ENCODE measurements at regions not wholly inside any gene's neighbourhood (a gene's known extent, or its start where the extent isn't known, plus 50 kb on each side); places are given as distances from the start of the nearest gene placed in this dataset.

- H3K36me3 ChIP-seq (ENCODE audit: control insufficient read depth in 3 of 3, insufficient read depth in 3 of 3, low read length in 3 of 3) = no peaks in the 10 kb centered on the region
Measured at GRCh38 chr3:187896646-187897045, 151.4 kb upstream of the BCL6 start.

GRCh38 chr3:187899246-187899645 lies 154.0 kb upstream of the BCL6 start:
- Histone ChIP-seq H3K4me1 (ENCODE audit: control insufficient read depth in 3 of 3, insufficient read depth in 3 of 3, low read length in 3 of 3) (no peaks in the 10 kb centered on the region), H3K27ac (ENCODE audit: low read depth, low read length) (no peak overlapping the region), H3K9ac (ENCODE audit: low read depth in 1 of 3, low read length in 3 of 3) (no peak overlapping the region), H3K4me3 (ENCODE audit: low read length in 3 of 3) (no peak overlapping the region), H3K27me3 (ENCODE audit: control insufficient read depth in 3 of 3, insufficient read depth in 3 of 3, low read length in 3 of 3) (no peaks in the 10 kb centered on the region), H3K36me3 (ENCODE audit: control insufficient read depth in 3 of 3, insufficient read depth in 3 of 3, low read length in 3 of 3) (no peaks in the 10 kb centered on the region), H3K9me3 (ENCODE audit: control insufficient read depth in 3 of 3, low read length in 3 of 3) (no peaks in the 10 kb centered on the region)

More at GRCh38 chr3:187896646-187897045, 151.4 kb upstream of the BCL6 start:
- no peak overlapping the region for H3K4me3 ChIP-seq (ENCODE audit: low read length in 3 of 3)
- no peak overlapping the region for H3K27ac ChIP-seq (ENCODE audit: low read depth, low read length)
- no peaks in the 10 kb centered on the region for H3K4me1 ChIP-seq (ENCODE audit: control insufficient read depth in 3 of 3, insufficient read depth in 3 of 3, low read length in 3 of 3)
- no peaks in the 10 kb centered on the region for H3K27me3 ChIP-seq (ENCODE audit: control insufficient read depth in 3 of 3, insufficient read depth in 3 of 3, low read length in 3 of 3)
- H3K9me3 ChIP-seq (ENCODE audit: control insufficient read depth in 3 of 3, low read length in 3 of 3) = no peaks in the 10 kb centered on the region
- H3K9ac ChIP-seq (ENCODE audit: low read depth in 1 of 3, low read length in 3 of 3) = no peak overlapping the region

- no peak overlapping the region for H3K4me3 ChIP-seq (ENCODE audit: low read length in 3 of 3)
- no peaks in the 10 kb centered on the region for H3K36me3 ChIP-seq (ENCODE audit: control insufficient read depth in 3 of 3, insufficient read depth in 3 of 3, low read length in 3 of 3)
- no peaks in the 10 kb centered on the region for H3K27me3 ChIP-seq (ENCODE audit: control insufficient read depth in 3 of 3, insufficient read depth in 3 of 3, low read length in 3 of 3)
- no peaks in the 10 kb centered on the region for H3K9me3 ChIP-seq (ENCODE audit: control insufficient read depth in 3 of 3, low read length in 3 of 3)
- H3K27ac ChIP-seq (ENCODE audit: low read depth, low read length) = no peak overlapping the region
- H3K9ac ChIP-seq (ENCODE audit: low read depth in 1 of 3, low read length in 3 of 3) = no peak overlapping the region
- peaks cover 0 to 1% (median 0%) of the 10 kb centered on the region in 3 donors for H3K4me1 ChIP-seq (ENCODE audit: control insufficient read depth in 3 of 3, insufficient read depth in 3 of 3, low read length in 3 of 3)
Measured at GRCh38 chr3:187900993-187901755, 155.9 kb upstream of the BCL6 start.

- Histone ChIP-seq H3K36me3 (ENCODE audit: control insufficient read depth in 3 of 3, insufficient read depth in 3 of 3, low read length in 3 of 3) (no peaks in the 10 kb centered on the region), H3K9me3 (ENCODE audit: control insufficient read depth in 3 of 3, low read length in 3 of 3) (no peaks in the 10 kb centered on the region), H3K4me3 (ENCODE audit: low read length in 3 of 3) (no peak overlapping the region), H3K4me1 (ENCODE audit: control insufficient read depth in 3 of 3, insufficient read depth in 3 of 3, low read length in 3 of 3) (peaks cover 0 to 5% (median 0%) of the 10 kb centered on the region in 3 donors), H3K27ac (ENCODE audit: low read depth, low read length) (no peak overlapping the region), H3K27me3 (ENCODE audit: control insufficient read depth in 3 of 3, insufficient read depth in 3 of 3, low read length in 3 of 3) (no peaks in the 10 kb centered on the region), H3K9ac (ENCODE audit: low read depth in 1 of 3, low read length in 3 of 3) (no peak overlapping the region)
Measured at GRCh38 chr3:187902041-187902471, 156.8 kb upstream of the BCL6 start.

GRCh38 chr3:187902936-187903335 lies 157.7 kb upstream of the BCL6 start:
- Histone ChIP-seq H3K36me3 (ENCODE audit: control insufficient read depth in 3 of 3, insufficient read depth in 3 of 3, low read length in 3 of 3) (no peaks in the 10 kb centered on the region), H3K4me3 (ENCODE audit: low read length in 3 of 3) (no peak overlapping the region), H3K4me1 (ENCODE audit: control insufficient read depth in 3 of 3, insufficient read depth in 3 of 3, low read length in 3 of 3) (peaks cover 0 to 5% (median 0%) of the 10 kb centered on the region in 3 donors), H3K27me3 (ENCODE audit: control insufficient read depth in 3 of 3, insufficient read depth in 3 of 3, low read length in 3 of 3) (no peaks in the 10 kb centered on the region), H3K9ac (ENCODE audit: low read depth in 1 of 3, low read length in 3 of 3) (no peak overlapping the region), H3K27ac (ENCODE audit: low read depth, low read length) (no peak overlapping the region), H3K9me3 (ENCODE audit: control insufficient read depth in 3 of 3, low read length in 3 of 3) (no peaks in the 10 kb centered on the region)

GRCh38 chr3:187903697-187904096 lies 158.4 kb upstream of the BCL6 start:
- no peaks in the 10 kb centered on the region for H3K36me3 ChIP-seq (ENCODE audit: control insufficient read depth in 3 of 3, insufficient read depth in 3 of 3, low read length in 3 of 3)
- no peaks in the 10 kb centered on the region for H3K27me3 ChIP-seq (ENCODE audit: control insufficient read depth in 3 of 3, insufficient read depth in 3 of 3, low read length in 3 of 3)
- H3K27ac ChIP-seq (ENCODE audit: low read depth, low read length) = no peak overlapping the region
- H3K9me3 ChIP-seq (ENCODE audit: control insufficient read depth in 3 of 3, low read length in 3 of 3) = no peaks in the 10 kb centered on the region
- no peak overlapping the region for H3K4me3 ChIP-seq (ENCODE audit: low read length in 3 of 3)
- H3K4me1 ChIP-seq (ENCODE audit: control insufficient read depth in 3 of 3, insufficient read depth in 3 of 3, low read length in 3 of 3) = peaks cover 0 to 5% (median 0%) of the 10 kb centered on the region in 3 donors
- H3K9ac ChIP-seq (ENCODE audit: low read depth in 1 of 3, low read length in 3 of 3) = no peak overlapping the region

- Histone ChIP-seq H3K9ac (ENCODE audit: low read depth in 1 of 3, low read length in 3 of 3) (no peak overlapping the region), H3K27ac (ENCODE audit: low read depth, low read length) (no peak overlapping the region), H3K36me3 (ENCODE audit: control insufficient read depth in 3 of 3, insufficient read depth in 3 of 3, low read length in 3 of 3) (no peaks in the 10 kb centered on the region), H3K4me1 (ENCODE audit: control insufficient read depth in 3 of 3, insufficient read depth in 3 of 3, low read length in 3 of 3) (peaks cover 0 to 10% (median 0%) of the 10 kb centered on the region in 3 donors), H3K9me3 (ENCODE audit: control insufficient read depth in 3 of 3, low read length in 3 of 3) (no peaks in the 10 kb centered on the region), H3K27me3 (ENCODE audit: control insufficient read depth in 3 of 3, insufficient read depth in 3 of 3, low read length in 3 of 3) (no peaks in the 10 kb centered on the region), H3K4me3 (ENCODE audit: low read length in 3 of 3) (no peak overlapping the region)
Measured at GRCh38 chr3:187906416-187906815, 161.1 kb upstream of the BCL6 start.

- no peaks in the 10 kb centered on the region for H3K36me3 ChIP-seq (ENCODE audit: control insufficient read depth in 3 of 3, insufficient read depth in 3 of 3, low read length in 3 of 3)
- H3K4me3 ChIP-seq (ENCODE audit: low read length in 3 of 3) = no peak overlapping the region
- H3K9me3 ChIP-seq (ENCODE audit: control insufficient read depth in 3 of 3, low read length in 3 of 3) = no peaks in the 10 kb centered on the region
- H3K9ac ChIP-seq (ENCODE audit: low read depth in 1 of 3, low read length in 3 of 3) = no peak overlapping the region
- peaks cover 0 to 10% (median 0%) of the 10 kb centered on the region in 3 donors for H3K4me1 ChIP-seq (ENCODE audit: control insufficient read depth in 3 of 3, insufficient read depth in 3 of 3, low read length in 3 of 3)
- H3K27me3 ChIP-seq (ENCODE audit: control insufficient read depth in 3 of 3, insufficient read depth in 3 of 3, low read length in 3 of 3) = no peaks in the 10 kb centered on the region
- no peak overlapping the region for H3K27ac ChIP-seq (ENCODE audit: low read depth, low read length)
Measured at GRCh38 chr3:187906920-187907319, 161.7 kb upstream of the BCL6 start.

- H3K36me3 ChIP-seq (ENCODE audit: control insufficient read depth in 3 of 3, insufficient read depth in 3 of 3, low read length in 3 of 3) = no peaks in the 10 kb centered on the region
- no peaks in the 10 kb centered on the region for H3K27me3 ChIP-seq (ENCODE audit: control insufficient read depth in 3 of 3, insufficient read depth in 3 of 3, low read length in 3 of 3)
- H3K4me3 ChIP-seq (ENCODE audit: low read length in 3 of 3) = no peak overlapping the region
- no peak overlapping the region for H3K27ac ChIP-seq (ENCODE audit: low read depth, low read length)
- H3K4me1 ChIP-seq (ENCODE audit: control insufficient read depth in 3 of 3, insufficient read depth in 3 of 3, low read length in 3 of 3) = peaks cover 14 to 34% (median 15%) of the 10 kb centered on the region in 3 donors
- no peaks in the 10 kb centered on the region for H3K9me3 ChIP-seq (ENCODE audit: control insufficient read depth in 3 of 3, low read length in 3 of 3)
- no peak overlapping the region for H3K9ac ChIP-seq (ENCODE audit: low read depth in 1 of 3, low read length in 3 of 3)
Measured at GRCh38 chr3:187909866-187910265, 164.6 kb upstream of the BCL6 start.

- no peak overlapping the region for H3K27ac ChIP-seq (ENCODE audit: low read depth, low read length)
- peaks cover 14 to 46% (median 20%) of the 10 kb centered on the region in 3 donors for H3K4me1 ChIP-seq (ENCODE audit: control insufficient read depth in 3 of 3, insufficient read depth in 3 of 3, low read length in 3 of 3)
- no peaks in the 10 kb centered on the region for H3K27me3 ChIP-seq (ENCODE audit: control insufficient read depth in 3 of 3, insufficient read depth in 3 of 3, low read length in 3 of 3)
- no peaks in the 10 kb centered on the region for H3K9me3 ChIP-seq (ENCODE audit: control insufficient read depth in 3 of 3, low read length in 3 of 3)
- no peak overlapping the region for H3K4me3 ChIP-seq (ENCODE audit: low read length in 3 of 3)
- H3K36me3 ChIP-seq (ENCODE audit: control insufficient read depth in 3 of 3, insufficient read depth in 3 of 3, low read length in 3 of 3) = no peaks in the 10 kb centered on the region
- H3K9ac ChIP-seq (ENCODE audit: low read depth in 1 of 3, low read length in 3 of 3) = no peak overlapping the region
Measured at GRCh38 chr3:187912007-187912406, 166.7 kb upstream of the BCL6 start.

Measured in skeletal muscle tissue (tissue), 3 donors.